Upper lobe of right lung (tissue), 1 donor: ENCODE measurements at regions not wholly inside any gene's neighbourhood (a gene's known extent, or its start where the extent isn't known, plus 50 kb on each side); places are given as distances from the start of the nearest gene placed in this dataset.
"Not testable (repeated sequence)": the region's sequence is repeated elsewhere in the genome, so short reads cannot be mapped to it uniquely, and the experiment has no call there.

ENCODE experiments used
- ATAC-seq: fragments of 200-7000 bp; cut with Tn5 transposase; one replicate; pipeline ENCODE4 v1.9.1; 2020; ENCODE audit warnings: mild to moderate bottlenecking, moderate library complexity
- DNase-seq: peaks from one replicate; pipeline ENCODE4 v3.0.0-alpha.2; 2020
- H3K27ac ChIP-seq: fragments of 200-600 bp; one replicate; pipeline ENCODE4 v1.8.0; 2022
- H3K27me3 ChIP-seq: fragments of 200-600 bp; one replicate; pipeline ENCODE4 v1.8.0; 2022; ENCODE audit warnings: mild to moderate bottlenecking
- H3K36me3 ChIP-seq: fragments of 200-600 bp; one replicate; pipeline ENCODE4 v1.8.0; 2022
- H3K4me1 ChIP-seq: fragments of 200-600 bp; one replicate; pipeline ENCODE4 v1.8.0; 2022
- H3K4me3 ChIP-seq: fragments of 200-600 bp; one replicate; pipeline ENCODE4 v1.8.0; 2022; ENCODE audit warnings: mild to moderate bottlenecking
- H3K9me3 ChIP-seq: fragments of 200-600 bp; one replicate; pipeline ENCODE4 v1.8.0; 2022
- CTCF ChIP-seq: fragments of 200-600 bp; IDR thresholded peaks from one replicate; pipeline ENCODE4 v1.8.0; 2022; ENCODE audit warnings: antibody characterized with exemption
- intact Hi-C: fragments of 100-400 bp; cut with DNase I; formaldehyde crosslinking; loops from one replicate; pipeline ENCODE4 v1.11.0; 2022
- donor health status: DM: no; HTN: yes; CAD: no; lungs with severe emphysema.

GRCh38 chr3:130800829-130801228, 54.2 kb upstream of the PIK3R4 start:
- H3K9me3 ChIP-seq, result no peaks in the 10 kb centered on the region
- intact Hi-C loops, result no loop called here
- H3K4me3 ChIP-seq, result no peak overlapping the region
- ATAC-seq (no peak), DNase-seq (no peak)
- no peaks in the 10 kb centered on the region for H3K4me1 ChIP-seq
- no peak for TF ChIP-seq CTCF
- H3K36me3 ChIP-seq, result no peaks in the 10 kb centered on the region
- no peak overlapping the region for H3K27ac ChIP-seq
- no peaks in the 10 kb centered on the region for H3K27me3 ChIP-seq

GRCh38 chr3:130801473-130801872, 54.8 kb upstream of the PIK3R4 start:
- no peaks in the 10 kb centered on the region for H3K27me3 ChIP-seq
- no peak overlapping the region for H3K27ac ChIP-seq
- ATAC-seq (no peak), DNase-seq (no peak)
- intact Hi-C loops, result no loop called here
- TF ChIP-seq CTCF, result no peak
- no peak overlapping the region for H3K4me3 ChIP-seq
- H3K9me3 ChIP-seq, result no peaks in the 10 kb centered on the region
- no peaks in the 10 kb centered on the region for H3K36me3 ChIP-seq
- no peaks in the 10 kb centered on the region for H3K4me1 ChIP-seq

- H3K27ac ChIP-seq, result no peak overlapping the region
- intact Hi-C loops, result no loop called here
- ATAC-seq, result no peak
- no peaks in the 10 kb centered on the region for H3K4me1 ChIP-seq
- no peak overlapping the region for H3K4me3 ChIP-seq
- H3K9me3 ChIP-seq, result no peaks in the 10 kb centered on the region
- DNase-seq, result no peak
- no peaks in the 10 kb centered on the region for H3K36me3 ChIP-seq
- no peaks in the 10 kb centered on the region for H3K27me3 ChIP-seq
- no peak for TF ChIP-seq CTCF
Observed at GRCh38 chr3:130811557-130811956, 64.9 kb upstream of the PIK3R4 start.

GRCh38 chr3:130814691-130815472, 68.3 kb upstream of the PIK3R4 start:
- H3K27ac ChIP-seq, result no peak overlapping the region
- H3K9me3 ChIP-seq, result no peaks in the 10 kb centered on the region
- H3K4me1 ChIP-seq, result no peaks in the 10 kb centered on the region
- ATAC-seq (peak; percentile 23), DNase-seq (no peak)
- no peaks in the 10 kb centered on the region for H3K27me3 ChIP-seq
- intact Hi-C loops, result no loop called here
- no peaks in the 10 kb centered on the region for H3K36me3 ChIP-seq
- no peak overlapping the region for H3K4me3 ChIP-seq
- TF ChIP-seq CTCF, result no peak

GRCh38 chr3:130816561-130817445, 70.2 kb upstream of the PIK3R4 start:
- Histone ChIP-seq H3K9me3 (no peaks in the 10 kb centered on the region), H3K4me1 (no peaks in the 10 kb centered on the region), H3K4me3 (no peak overlapping the region), H3K27ac (no peak overlapping the region), H3K27me3 (no peaks in the 10 kb centered on the region), H3K36me3 (no peaks in the 10 kb centered on the region)
- intact Hi-C loops, result no loop called here
- DNase-seq, result no peak
- no peak for TF ChIP-seq CTCF
- no peak for ATAC-seq

GRCh38 chr3:130818066-130818465, 71.4 kb upstream of the PIK3R4 start:
- H3K4me3 ChIP-seq, H3K36me3 ChIP-seq, H3K9me3 ChIP-seq, ATAC-seq, H3K4me1 ChIP-seq, H3K27me3 ChIP-seq, DNase-seq, intact Hi-C loops, H3K27ac ChIP-seq: not testable (repeated sequence)
